Prostate gland (tissue), 2 donors: ENCODE measurements at regions not wholly inside any gene's neighbourhood (a gene's known extent, or its start where the extent isn't known, plus 50 kb on each side); places are given as distances from the start of the nearest gene placed in this dataset.
"Not testable (repeated sequence)": the region's sequence is repeated elsewhere in the genome, so short reads cannot be mapped to it uniquely, and the experiment has no call there.

Experiments
- DNase-seq: peaks from one replicate; pipeline ENCODE4 v3.0.0-alpha.2; 2019; ENCODE audit warnings: low spot score
- H3K27ac ChIP-seq, 2 donors: fragments of 200-600 bp; sonication (generic); 2 replicates each; pipeline ENCODE4 v1.5.1; 2017 to 2019
- H3K27me3 ChIP-seq: fragments of 200-600 bp; sonication (generic); replicated peaks from 2 replicates; pipeline ENCODE4 v1.5.1; 2019; ENCODE audit not compliant: insufficient read depth
- H3K36me3 ChIP-seq, 2 donors: fragments of 200-600 bp; sonication (generic); 1 replicate in 1 of 2; 2 replicates in 1 of 2; pipeline versions ENCODE4 v1.5.1 to v1.8.1; 2017 to 2019
- H3K4me1 ChIP-seq: fragments of 200-600 bp; sonication (generic); replicated peaks from 2 replicates; pipeline ENCODE4 v1.5.1; 2019
- H3K4me3 ChIP-seq, 2 donors: fragments of 200-600 bp; sonication (generic); 2 replicates each; pipeline ENCODE4 v1.5.1; 2017 to 2019
- H3K9me3 ChIP-seq: fragments of 200-600 bp; sonication (generic); 2 replicates; pipeline ENCODE4 v1.5.1; 2017
- CTCF ChIP-seq, 4 experiments: fragments of 200-600 bp in 2 of 4; fragments of 450-650 bp in 2 of 4; sonication (generic) in 2 of 4; IDR thresholded peaks; 1 replicate in 3 of 4; 2 replicates in 1 of 4; pipeline ENCODE4 v1.5.1; 2016 to 2019; ENCODE audit warnings: antibody characterized with exemption in 4 of 4, mild to moderate bottlenecking in 2 of 4, moderate library complexity in 2 of 4
- POLR2A ChIP-seq: fragments of 450-650 bp; IDR thresholded peaks from one replicate; pipeline ENCODE4 v1.6.1; 2016; ENCODE audit warnings: antibody characterized with exemption, mild to moderate bottlenecking
- POLR2AphosphoS5 ChIP-seq: sonication (generic); formaldehyde crosslinking; IDR thresholded peaks from one replicate; pipeline ENCODE4 v1.6.1; 2017; ENCODE audit warnings: antibody characterized with exemption
- WGBS: methylation state at CpG from one replicate; pipeline ENCODE4 v1.1.5; 2018; 5-methylcytosine and 5-hydroxymethylcytosine counted together
- intact Hi-C: fragments of 100-400 bp; cut with DNase I; formaldehyde crosslinking; loops from one replicate; pipeline ENCODE4 v1.14.2; 2022

DNA sequence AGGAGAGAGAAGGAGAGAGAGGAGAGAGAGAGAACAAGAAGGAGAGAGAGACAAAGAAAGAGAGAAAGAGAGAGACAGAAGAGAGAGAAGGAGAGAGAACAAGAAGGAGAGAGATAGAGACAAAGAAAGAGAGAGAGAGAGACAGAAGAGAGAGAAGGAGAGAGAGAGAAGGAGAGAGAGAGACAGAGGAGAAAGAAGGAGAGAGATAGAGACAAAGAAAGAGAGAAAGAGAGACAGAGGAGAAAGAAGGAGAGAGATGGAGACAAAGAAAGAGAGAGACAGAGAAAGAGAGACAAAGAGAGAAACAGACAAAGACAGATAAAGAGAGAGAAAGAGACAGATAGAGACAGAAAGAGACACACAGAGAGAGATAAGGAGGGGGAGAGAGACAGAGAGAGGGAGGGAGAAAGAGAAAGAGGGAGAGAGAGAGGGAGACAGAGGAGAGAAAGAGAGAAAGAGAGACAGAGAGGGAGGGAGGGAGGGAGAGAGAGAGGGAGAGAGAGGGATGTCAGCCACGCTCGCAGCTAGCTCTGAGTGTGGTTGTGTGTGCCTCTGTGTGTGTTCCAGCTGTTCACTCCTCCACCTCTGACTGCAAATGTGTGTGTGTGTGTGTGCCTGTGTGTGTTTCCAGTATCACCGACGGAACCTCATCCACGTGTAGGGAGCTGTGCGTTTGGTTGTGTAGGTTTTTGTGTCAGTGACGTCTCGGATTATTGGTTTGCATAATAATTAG is 105.8 kb downstream of the CRLF2 start:
- no peak for DNase-seq
- H3K4me3 ChIP-seq = no peak overlapping the region
- WGBS = 9% methylated on average over 8 of the region's 8 CpGs
- no peaks in the 10 kb centered on the region for H3K36me3 ChIP-seq
- no peak overlapping the region for H3K27ac ChIP-seq
- H3K9me3 ChIP-seq = no peaks in the 10 kb centered on the region
- TF ChIP-seq CTCF (IDR thresholded peaks at IDR 0.05) (no peak), POLR2AphosphoS5 (no peak), POLR2A (no peak)
- no peaks in the 10 kb centered on the region for H3K27me3 ChIP-seq
- intact Hi-C loops = no loop called here
- H3K4me1 ChIP-seq = no peaks in the 10 kb centered on the region

DNA sequence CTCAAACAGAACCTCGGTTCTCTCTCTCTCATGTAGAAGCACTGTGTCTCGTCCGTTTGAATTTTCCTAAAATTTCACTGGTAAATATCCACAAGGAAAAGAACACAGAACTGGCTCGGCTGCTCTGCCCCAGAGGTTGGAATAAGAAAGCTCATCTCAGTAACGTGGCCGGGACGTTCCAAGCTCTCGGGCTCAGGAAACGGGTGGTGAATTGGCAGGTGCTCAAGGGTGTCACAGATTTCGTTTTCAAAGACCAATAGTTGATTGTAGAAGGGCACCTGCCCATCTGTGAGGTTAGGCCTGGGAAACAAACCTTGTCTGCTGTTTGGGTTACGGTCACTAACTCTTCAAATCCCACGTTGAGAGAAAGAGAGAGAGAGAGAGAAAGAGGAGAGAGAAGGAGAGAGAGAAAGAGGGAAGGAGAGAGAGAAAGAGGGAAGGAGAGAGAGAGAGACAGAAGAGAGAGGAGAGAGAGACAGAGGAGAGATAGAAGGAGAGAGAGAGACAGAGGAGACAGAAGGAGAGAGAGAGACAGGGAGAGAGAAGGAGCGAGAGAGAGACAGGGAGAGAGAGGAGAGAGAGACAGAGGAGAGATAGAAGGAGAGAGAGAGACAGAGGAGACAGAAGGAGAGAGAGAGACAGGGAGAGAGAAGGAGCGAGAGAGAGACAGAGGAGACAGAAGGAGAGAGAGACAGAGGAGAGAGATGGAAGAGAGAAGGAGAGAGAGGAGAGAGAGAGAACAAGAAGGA is 106.6 kb downstream of the CRLF2 start:
- Histone ChIP-seq H3K4me1 (no peaks in the 10 kb centered on the region), H3K9me3 (no peaks in the 10 kb centered on the region), H3K4me3 (no peak overlapping the region), H3K36me3 (no peaks in the 10 kb centered on the region), H3K27me3 (no peaks in the 10 kb centered on the region), H3K27ac (no peak overlapping the region)
- DNase-seq = no peak
- intact Hi-C loops = no loop called here
- WGBS = 40% methylated on average over 14 of the region's 14 CpGs
- TF ChIP-seq POLR2AphosphoS5 = no peak
- no peak for TF ChIP-seq POLR2A
- no peak for TF ChIP-seq CTCF (IDR thresholded peaks at IDR 0.05)

- WGBS = 95% methylated on average over 17 of the region's 17 CpGs
- H3K36me3 ChIP-seq, H3K27ac ChIP-seq, intact Hi-C loops, H3K4me3 ChIP-seq, H3K4me1 ChIP-seq, DNase-seq, H3K9me3 ChIP-seq, H3K27me3 ChIP-seq: not testable (repeated sequence)
Observed at GRCh38 chrX:1105031-1105430, 107.4 kb downstream of the CRLF2 start.

DNA sequence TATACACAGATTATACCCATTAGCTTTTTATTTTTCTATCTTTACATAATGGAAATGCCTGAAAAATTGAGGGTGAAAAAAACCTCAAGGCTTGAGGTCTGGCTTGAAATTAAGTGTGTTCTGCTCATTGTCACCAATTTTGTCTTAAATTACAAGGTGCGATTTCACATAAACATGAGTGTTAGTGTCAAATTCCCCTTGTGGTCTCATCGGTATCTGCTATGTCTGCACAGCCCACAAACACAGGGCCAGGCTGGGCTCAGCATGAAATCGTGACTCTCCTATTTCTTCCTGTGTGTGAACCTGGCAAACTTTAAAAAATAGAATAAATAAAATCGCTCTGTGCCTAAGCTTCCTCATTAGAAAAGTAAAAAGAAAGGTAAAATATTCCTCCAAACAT is 109.1 kb downstream of the CRLF2 start:
- Histone ChIP-seq H3K36me3 (no peaks in the 10 kb centered on the region), H3K27ac (no peak overlapping the region), H3K9me3 (no peaks in the 10 kb centered on the region), H3K27me3 (no peaks in the 10 kb centered on the region), H3K4me3 (no peak overlapping the region), H3K4me1 (no peaks in the 10 kb centered on the region)
- DNase-seq = no peak
- TF ChIP-seq CTCF (IDR thresholded peaks at IDR 0.05) (no peak), POLR2A (no peak), POLR2AphosphoS5 (no peak)
- WGBS = 53% methylated on average over 4 of the region's 4 CpGs
- intact Hi-C loops = no loop called here

DNA sequence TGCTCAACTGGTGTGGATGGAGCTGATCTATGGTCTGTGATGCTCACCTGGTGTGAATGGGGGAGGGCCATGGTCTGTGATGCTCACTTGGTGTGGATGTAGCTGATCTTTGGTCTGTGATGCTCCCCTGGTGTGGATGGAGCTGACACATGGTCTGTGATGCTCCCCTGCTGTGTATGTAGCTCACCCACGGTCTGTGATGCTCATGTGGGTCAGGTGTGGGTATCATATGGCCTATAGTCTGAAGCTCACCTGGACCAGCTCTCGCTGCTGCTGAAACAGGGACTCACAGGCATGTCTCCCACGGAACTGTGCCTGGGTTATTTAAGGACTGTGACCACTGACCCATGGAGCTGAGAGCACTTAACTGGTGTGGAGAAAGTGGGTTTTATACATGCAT is 109.7 kb downstream of the CRLF2 start:
- no peaks in the 10 kb centered on the region for H3K9me3 ChIP-seq
- WGBS = 60% methylated on average over 3 of the region's 3 CpGs
- TF ChIP-seq POLR2A (no peak), CTCF (IDR thresholded peaks at IDR 0.05) (no peak), POLR2AphosphoS5 (no peak)
- no peak overlapping the region for H3K27ac ChIP-seq
- H3K36me3 ChIP-seq = no peaks in the 10 kb centered on the region
- intact Hi-C loops = no loop called here
- no peak for DNase-seq
- H3K27me3 ChIP-seq = no peaks in the 10 kb centered on the region
- no peaks in the 10 kb centered on the region for H3K4me1 ChIP-seq
- H3K4me3 ChIP-seq = no peak overlapping the region

DNA sequence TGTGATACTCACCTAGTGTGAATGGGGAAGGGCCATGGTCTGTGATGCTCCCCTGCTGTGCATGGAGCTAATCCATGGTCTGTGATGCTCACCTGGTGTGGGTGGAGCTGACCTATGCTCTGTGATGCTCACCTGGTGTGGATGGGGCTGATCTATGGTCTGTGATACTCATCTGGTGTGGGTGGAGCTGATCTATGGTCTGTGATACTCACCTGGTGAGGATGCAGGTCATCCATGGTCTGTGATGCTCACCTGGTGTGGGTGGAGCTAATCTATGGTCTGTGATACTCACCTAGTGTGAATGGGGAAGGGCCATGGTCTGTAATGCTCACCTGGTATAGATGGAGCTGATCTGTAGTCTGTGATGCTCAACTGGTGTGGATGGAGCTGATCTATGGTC is 110.2 kb downstream of the CRLF2 start:
- H3K27ac ChIP-seq, H3K9me3 ChIP-seq, H3K4me1 ChIP-seq, H3K36me3 ChIP-seq, DNase-seq, H3K4me3 ChIP-seq, H3K27me3 ChIP-seq, intact Hi-C loops: not testable (repeated sequence)
